GM18867 (cell line): ENCODE measurements at regions not wholly inside any gene's neighbourhood (a gene's known extent, or its start where the extent isn't known, plus 50 kb on each side); places are given as distances from the start of the nearest gene placed in this dataset.
"Not testable (repeated sequence)": the region's sequence is repeated elsewhere in the genome, so short reads cannot be mapped to it uniquely, and the experiment has no call there.

Experiments
- ATAC-seq: cut with Tn5 transposase; IDR thresholded peaks from one replicate; pipeline ENCODE4 v1.9.1; 2021; ENCODE audit warnings: mild to moderate bottlenecking, moderate library complexity; ENCODE audit not compliant: unreplicated experiment

DNA sequence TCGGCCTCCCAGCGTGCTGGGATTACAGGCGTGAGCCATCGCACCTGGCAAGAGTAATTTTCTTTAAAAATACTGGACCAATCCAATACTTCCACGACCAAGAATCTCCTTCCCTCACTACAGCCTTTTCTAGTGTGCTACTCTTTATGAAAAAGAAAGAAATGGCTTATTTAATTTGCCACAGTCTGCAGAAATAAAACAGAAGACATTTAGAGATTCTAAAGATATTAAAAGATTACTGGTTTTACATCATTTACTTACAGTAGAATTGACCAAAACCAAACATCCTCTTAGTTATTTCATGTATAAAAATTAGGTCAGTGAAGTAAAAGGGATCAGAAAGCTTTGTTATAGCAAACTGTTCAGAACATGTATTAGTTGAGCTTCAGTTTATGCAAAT, 679.6 kb downstream of the MAT2B start:
- ATAC-seq = no peak

DNA sequence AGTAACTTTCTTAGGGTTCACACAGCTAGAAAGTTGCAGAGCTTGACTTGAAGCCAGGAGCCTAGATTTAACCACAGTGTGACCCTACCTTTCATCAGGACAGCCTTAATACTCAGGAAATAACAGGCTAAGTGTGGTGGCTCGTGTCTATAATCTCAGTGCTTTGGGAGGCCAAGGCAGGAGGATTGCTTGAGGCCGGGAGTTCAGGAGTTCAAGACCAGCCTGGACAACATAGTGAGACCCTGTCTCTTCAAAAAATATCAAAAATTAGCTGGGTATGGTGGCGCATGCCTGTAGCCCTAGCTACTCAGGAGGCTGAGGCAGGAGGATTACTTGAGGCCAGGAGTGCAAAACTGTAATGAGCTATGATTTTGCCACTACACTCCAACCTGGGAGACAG, 681.1 kb downstream of the MAT2B start:
- ATAC-seq = no peak

DNA sequence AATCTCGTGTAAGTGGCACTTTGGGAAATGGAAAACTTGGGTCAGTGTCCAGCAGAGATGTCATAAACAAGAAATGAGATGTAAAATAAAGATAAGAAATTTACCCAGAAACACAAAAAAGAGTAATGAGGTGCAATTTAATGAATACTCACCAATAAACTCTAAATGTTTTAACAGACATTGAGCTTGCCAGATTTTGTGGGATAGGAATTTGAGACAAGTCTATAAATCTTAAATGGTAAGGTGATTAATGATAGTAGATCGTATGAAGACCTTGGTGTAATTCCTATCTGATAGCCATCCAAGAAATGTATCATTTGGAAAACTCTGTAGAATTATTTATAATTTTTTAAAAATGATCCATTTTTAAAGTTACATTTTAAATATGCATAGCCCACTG, 682.4 kb downstream of the MAT2B start:
- no peak for ATAC-seq

DNA sequence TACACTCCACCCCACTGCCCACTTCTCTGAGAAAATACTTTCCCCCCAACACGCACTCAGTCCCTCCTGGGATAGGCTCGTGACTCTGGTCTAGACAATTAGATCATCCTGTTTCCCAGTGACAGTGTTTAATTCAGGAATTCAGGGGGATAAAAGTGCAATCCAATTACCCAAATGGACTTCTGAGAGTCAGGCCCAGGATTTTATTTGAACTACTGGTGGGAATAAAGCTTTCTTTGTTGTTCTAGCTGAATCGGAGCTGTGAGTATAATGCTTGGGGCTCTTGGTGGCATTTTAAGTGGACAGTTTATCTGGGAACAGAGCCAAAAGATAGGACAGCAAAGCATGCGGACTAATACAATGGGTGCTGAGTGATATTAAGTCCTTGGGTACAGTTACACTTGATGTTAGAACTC, 683.3 kb downstream of the MAT2B start:
- no peak for ATAC-seq

GRCh38 chr5:164191240-164191639, 685.8 kb downstream of the MAT2B start:
- no peak for ATAC-seq

- no peak for ATAC-seq
Observed at GRCh38 chr5:164202338-164202737, 696.9 kb downstream of the MAT2B start.

DNA sequence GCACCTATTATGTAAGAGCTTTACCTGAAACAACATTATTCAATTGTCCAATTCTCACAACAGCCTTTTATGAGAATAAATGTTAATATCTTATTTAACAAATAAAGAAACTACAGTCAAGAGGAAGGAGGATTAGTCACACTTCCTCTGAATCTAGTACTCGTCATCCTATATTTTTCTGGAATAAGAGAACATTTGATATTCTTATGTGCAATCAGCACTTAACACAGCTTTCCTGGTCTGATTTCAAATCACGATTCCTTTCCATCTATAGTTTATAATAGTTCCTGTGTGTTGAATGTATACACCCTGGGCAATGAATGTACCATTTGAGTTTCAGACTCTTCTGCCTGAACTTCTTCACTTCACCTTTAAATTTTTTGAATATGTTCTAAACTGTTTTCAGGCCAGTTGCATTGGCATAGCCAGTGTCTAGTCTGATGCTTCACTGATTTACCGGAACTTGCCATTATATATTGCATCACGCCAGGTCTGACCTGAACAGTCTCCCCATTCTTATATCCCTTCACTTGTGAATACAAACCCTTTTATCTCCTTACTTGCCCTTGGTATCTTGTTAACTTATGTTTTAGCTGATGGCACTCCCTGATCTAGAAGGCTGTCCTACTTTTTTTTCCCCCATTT, 698.3 kb downstream of the MAT2B start:
- ATAC-seq = no peak

DNA sequence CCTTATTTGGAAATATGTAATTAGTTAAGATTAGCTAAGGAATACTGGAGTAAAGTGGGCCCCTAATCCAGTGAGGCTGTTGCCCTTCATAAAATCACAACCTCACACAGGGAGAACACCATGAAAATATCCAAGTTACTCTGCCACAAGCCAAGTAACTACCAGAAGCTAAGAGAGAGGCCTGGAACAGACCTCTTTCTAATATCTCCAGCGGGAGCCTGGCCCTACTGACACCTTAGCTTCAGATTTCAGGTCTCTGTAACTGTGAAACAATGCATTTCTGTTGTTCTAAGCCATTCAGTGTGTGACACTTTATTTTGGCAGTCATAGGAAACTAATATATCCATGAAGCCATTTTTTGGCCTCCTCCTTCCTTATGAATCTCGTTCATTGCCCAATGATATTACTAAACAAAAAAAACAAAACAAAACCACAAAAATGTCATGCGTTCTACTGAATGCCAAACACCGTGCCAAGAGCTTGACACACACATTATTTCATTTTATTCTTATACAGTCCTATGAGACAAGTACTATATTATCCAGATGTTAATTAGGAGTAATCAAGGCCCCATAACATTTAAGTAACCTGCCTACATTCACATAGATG, 699.0 kb downstream of the MAT2B start:
- ATAC-seq = no peak

DNA sequence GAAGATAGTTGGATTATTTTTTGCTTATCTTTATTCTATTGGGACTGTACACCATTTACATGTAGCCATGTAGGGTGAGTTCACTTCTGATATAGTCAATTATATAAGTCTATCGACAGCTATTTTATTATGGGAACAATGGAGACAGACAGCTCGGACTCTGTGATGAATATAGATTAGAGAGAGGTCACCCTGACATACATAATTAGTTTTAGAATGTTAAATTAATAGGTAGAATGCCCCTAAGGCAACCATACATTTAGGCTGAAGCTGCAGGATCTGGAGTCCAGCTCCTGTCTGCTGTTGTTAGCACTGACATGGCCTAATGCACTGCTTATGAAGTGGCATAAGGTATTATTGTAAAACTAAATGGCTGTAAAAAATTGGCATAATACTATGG, 700.8 kb downstream of the MAT2B start:
- no peak for ATAC-seq

DNA sequence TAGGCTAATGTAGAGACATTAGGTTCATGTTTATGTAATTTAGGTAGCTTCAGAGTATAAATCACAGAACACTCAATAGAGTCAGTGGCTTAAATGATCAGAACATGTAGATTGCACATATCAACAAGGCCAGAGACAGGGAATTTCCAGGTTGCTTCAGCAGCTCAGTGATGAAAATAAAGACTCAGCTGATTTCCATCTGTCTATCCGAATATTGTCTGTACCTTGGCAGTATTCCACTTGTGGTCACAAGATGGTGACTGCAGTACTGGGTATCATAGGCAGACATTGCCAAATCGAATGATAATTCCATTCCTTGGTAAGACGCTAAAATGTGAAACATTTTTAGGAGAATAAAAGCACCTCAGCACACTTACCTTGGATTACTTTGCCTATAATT, 702.2 kb downstream of the MAT2B start:
- no peak for ATAC-seq

- ATAC-seq = no peak
Observed at GRCh38 chr5:164210491-164210890, 705.1 kb downstream of the MAT2B start.

DNA sequence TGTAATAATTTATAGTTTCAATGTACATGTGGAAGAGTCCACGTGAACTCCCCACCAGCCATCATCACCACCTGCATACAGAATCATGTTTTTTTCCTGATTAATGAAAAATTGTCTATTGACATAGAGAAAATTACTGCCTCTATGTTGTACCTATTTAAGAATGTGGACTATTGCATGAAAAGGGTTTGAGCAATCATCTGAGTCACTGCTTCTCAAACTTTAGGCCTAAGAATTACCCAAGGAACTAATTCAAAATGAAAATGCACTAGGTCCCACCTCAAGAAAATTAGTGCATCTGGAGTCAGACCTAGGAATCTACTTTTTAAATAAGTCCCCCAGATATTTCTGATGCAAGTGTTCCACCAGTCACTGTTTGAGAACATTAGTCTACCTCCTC, 709.3 kb downstream of the MAT2B start:
- no peak for ATAC-seq

- no peak for ATAC-seq
Observed at GRCh38 chr5:164217464-164217863, 712.0 kb downstream of the MAT2B start.

GRCh38 chr5:164220522-164220921, 715.1 kb downstream of the MAT2B start:
- ATAC-seq = no peak

DNA sequence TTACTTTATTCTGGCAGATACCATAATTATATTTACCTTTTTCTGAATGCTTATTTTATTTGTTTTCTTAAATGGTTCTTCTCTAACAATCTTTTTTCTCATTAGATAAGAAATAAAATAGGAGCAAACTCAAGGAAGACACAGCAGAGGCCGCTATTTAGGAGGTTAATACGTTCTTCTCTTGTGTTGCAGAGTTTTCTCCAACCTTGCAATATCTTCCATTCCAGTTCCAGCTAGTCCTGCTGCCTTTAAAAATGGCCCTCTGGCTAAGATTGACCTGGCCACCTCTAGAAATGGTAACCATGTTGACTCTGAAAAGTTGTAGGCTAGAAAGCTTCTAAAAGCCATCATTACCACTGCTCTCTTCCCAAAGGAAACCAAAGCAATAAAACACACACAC, 718.8 kb downstream of the MAT2B start:
- no peak for ATAC-seq

DNA sequence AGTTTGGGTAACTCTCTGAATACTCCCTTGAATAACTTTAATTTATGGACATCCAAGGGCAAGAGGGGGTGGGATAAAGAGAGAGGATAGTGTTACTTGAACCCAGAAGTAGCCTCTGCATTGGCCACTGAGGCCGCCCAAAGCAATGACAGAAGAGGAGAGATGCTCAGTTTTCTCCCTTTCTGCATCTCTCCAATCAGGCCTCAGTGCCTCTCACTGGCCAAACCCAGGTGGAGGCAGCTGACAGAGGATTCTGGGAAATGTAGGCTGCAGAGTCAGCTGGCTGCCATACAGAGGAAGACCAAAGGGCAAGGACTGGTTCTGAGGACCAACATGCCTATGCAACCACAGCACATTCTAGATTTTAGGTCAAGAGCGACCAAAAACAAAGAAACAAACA, 719.4 kb downstream of the MAT2B start:
- ATAC-seq = no peak

GRCh38 chr5:164230341-164230740, 724.9 kb downstream of the MAT2B start:
- no peak for ATAC-seq

- no peak for ATAC-seq
Observed at GRCh38 chr5:164233791-164234190, 728.4 kb downstream of the MAT2B start.

GRCh38 chr5:164234321-164234720, 728.9 kb downstream of the MAT2B start:
- ATAC-seq = no peak

- ATAC-seq = no peak
Observed at GRCh38 chr5:164235300-164235891, 730.0 kb downstream of the MAT2B start.

- ATAC-seq = no peak
Observed at GRCh38 chr5:164237486-164237885, 732.1 kb downstream of the MAT2B start.

- ATAC-seq = not testable (repeated sequence)
Observed at GRCh38 chr5:164251781-164252180, 746.4 kb downstream of the MAT2B start.

DNA sequence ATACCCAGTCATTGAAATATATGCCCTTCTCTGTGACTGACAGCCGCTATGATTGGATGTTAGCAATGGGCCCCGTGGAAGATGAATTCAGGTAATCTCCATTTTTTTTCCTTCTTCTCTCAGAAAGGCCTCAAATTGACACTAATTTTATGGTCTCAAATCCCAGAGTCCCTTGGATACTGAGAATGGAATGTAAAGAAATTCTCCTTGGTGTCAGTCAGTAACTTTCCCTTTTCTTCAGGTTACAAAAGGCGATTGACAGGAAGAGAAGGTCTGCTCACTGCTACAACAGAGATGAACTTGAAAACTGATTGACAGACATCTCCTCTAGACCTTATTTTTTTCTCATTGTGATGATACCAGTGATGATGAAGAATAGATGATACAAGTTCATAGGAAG, 748.3 kb downstream of the MAT2B start:
- no peak for ATAC-seq
